HG02610 (cell line): ENCODE measurements at regions not wholly inside any gene's neighbourhood (a gene's known extent, or its start where the extent isn't known, plus 50 kb on each side); places are given as distances from the start of the nearest gene placed in this dataset.
"Not testable (repeated sequence)": the region's sequence is repeated elsewhere in the genome, so short reads cannot be mapped to it uniquely, and the experiment has no call there.

ENCODE experiments used
- ATAC-seq: cut with Tn5 transposase; IDR thresholded peaks from one replicate; pipeline ENCODE4 v1.9.1; 2021; ENCODE audit warnings: mild to moderate bottlenecking, moderate library complexity; ENCODE audit not compliant: unreplicated experiment

GRCh38 chr18:73153271-73153670 lies 285.5 kb upstream of the NETO1 start:
- ATAC-seq = no peak

GRCh38 chr18:73151086-73151485 lies 283.3 kb upstream of the NETO1 start:
- ATAC-seq = no peak

DNA sequence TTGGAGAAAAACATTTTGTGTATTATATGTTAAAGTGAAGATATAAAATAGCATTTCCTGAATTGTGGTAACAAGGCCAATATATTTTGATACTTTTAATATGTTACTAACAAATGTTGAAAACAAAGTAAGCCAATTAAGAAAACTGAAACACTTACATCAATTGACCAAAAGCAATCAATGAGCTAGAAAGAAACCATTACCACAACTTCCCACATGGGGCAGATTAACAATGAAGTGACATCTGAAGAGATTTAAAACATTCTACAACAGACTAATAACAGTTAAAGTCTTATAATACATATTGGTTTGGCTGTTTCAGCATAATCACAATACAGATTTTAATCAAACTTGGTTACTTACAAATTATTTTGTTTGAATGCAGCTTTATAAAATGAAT lies 282.4 kb upstream of the NETO1 start:
- ATAC-seq = no peak

DNA sequence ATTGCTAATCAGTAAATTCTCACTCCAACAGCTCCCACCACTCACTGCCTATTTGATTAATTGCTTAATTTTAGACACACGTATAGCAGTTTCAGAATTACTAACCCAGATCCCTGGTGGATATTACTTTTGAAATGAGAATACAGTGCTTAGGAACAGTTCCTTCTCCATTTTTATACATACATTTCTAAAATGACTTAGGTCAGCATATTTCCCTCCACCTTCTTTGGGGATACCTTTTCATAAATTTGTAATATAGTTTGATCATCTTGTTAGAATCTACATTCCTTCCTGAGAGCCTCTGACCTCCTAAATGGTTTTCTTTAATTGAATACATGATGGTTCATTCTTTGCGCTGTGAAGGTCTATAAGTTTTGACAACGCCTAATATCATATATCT lies 279.8 kb upstream of the NETO1 start:
- no peak for ATAC-seq

DNA sequence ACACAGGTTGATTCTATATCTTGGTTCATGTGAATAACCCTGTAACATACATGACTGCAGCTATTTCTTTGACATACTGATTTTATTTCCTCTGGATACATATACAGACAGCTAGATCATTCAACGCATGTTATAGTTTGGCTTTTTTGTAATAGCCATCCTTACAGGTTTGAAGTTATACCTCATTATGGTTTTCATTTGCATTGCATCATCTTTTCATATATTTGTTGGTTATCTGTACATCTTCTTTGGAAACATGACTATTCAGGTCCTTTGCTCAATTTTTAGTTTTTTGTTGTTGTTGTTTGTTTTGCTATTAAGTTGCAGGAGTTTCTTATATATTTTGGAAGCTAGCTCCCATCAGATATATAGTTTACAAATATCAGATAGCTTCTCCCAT lies 276.2 kb upstream of the NETO1 start:
- no peak for ATAC-seq

GRCh38 chr18:73136134-73136533 lies 268.3 kb upstream of the NETO1 start:
- ATAC-seq = peak; percentile 75

- ATAC-seq = no peak
Observed at GRCh38 chr18:73124175-73124574, 256.4 kb upstream of the NETO1 start.

- ATAC-seq = no peak
Observed at GRCh38 chr18:73121207-73121606, 253.4 kb upstream of the NETO1 start.

DNA sequence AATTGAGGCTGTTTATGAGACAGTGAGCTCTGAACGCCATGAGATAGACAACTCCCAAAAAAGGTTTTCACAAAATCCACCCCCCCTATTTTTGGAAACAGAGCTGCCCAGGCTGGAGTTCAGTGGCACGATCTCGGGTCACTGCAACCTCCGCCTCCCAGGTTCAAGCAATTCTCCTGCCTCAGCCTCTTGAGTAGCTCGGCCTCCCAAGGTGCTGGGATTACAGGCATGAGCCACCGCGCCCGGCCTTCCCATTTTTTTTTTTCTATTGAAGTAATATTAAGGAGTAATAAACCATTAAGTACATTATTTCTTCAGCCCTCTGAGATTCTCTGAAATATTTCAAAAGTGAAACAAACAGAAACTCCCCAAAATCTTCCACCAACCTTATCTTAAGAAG lies 252.8 kb upstream of the NETO1 start:
- ATAC-seq = no peak

- no peak for ATAC-seq
Observed at GRCh38 chr18:73119574-73119973, 251.8 kb upstream of the NETO1 start.

DNA sequence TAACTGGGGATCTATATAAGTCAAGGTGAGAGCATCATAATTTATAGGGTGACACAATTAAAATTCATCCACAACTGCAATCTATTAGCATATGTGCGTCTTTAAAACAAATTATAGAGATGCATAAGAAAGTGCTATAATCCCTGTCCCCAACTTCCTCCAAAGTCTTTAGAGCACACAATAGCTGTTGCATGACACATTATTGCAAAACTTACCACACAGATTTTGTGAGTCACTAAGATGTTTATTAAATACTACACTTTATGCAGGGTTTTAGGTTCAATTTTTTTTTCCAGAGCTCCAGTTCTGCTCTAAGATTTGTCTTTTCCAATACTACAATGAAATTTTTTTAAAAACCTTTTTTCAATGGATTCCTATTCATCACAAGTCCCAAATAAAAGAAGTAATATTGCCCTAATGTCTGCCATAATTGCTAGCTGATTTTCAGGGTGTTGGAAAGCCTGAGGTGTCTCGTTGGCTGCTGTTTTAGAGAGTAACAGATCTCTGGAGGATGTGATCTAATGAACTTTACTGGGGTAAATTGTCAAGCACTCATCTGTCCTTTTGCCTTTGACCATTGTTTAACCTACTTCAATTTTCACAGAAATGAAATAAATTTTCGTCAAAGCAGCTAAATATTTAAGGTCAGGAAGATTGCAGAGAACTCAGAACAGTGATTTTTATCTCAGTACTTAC lies 250.5 kb upstream of the NETO1 start:
- ATAC-seq = no peak

GRCh38 chr18:73110307-73110706 lies 242.5 kb upstream of the NETO1 start:
- peak; percentile 75 for ATAC-seq

- no peak for ATAC-seq
Observed at GRCh38 chr18:73101977-73102376, 234.2 kb upstream of the NETO1 start.

- not testable (repeated sequence) for ATAC-seq
Observed at GRCh38 chr18:73101491-73101890, 233.7 kb upstream of the NETO1 start.

DNA sequence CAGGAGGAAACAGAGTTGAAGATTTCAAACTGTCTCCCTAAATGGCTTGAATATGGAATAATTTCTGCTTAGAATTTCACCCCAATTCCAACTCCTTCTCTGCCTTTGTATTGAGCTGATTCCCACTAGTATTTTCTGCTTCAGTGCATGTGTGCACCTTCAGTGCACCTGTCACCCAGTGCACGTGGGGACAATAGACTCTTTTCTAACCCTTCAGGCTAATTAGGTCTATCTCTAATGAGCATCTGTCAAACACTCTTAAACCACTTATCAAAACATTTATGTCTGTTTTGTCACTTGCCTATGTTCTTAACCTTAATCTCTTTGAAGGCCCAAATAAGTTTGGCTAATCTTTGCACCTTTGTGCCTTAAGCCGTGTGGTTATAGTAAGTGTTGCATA lies 232.0 kb upstream of the NETO1 start:
- ATAC-seq = no peak

DNA sequence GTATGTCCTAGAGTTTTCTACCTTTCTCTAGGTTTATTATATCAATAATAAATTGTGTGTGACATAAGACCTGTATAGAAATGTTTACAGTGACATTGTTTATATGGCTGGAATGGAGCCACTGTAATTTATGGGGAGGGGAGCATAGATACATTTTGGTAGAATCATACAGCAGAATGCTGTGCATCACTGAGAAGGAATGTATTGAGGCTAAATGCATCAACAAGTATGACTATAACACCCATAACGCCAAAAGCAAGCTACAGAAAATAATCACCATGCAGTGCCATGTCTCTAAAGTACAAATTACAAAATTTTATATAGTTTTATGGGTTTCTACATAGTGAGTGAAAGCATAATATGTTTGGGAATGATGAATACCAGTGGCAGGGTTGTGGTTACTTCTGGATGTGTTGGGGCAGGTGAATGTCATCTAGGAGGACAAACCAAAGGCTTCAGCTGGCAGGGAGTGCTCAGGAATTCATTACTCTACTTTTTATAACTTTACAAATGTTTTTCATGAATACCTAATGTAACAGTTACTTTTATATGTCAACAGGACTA lies 226.0 kb upstream of the NETO1 start:
- no peak for ATAC-seq

- ATAC-seq = no peak
Observed at GRCh38 chr18:73088445-73088844, 220.7 kb upstream of the NETO1 start.

DNA sequence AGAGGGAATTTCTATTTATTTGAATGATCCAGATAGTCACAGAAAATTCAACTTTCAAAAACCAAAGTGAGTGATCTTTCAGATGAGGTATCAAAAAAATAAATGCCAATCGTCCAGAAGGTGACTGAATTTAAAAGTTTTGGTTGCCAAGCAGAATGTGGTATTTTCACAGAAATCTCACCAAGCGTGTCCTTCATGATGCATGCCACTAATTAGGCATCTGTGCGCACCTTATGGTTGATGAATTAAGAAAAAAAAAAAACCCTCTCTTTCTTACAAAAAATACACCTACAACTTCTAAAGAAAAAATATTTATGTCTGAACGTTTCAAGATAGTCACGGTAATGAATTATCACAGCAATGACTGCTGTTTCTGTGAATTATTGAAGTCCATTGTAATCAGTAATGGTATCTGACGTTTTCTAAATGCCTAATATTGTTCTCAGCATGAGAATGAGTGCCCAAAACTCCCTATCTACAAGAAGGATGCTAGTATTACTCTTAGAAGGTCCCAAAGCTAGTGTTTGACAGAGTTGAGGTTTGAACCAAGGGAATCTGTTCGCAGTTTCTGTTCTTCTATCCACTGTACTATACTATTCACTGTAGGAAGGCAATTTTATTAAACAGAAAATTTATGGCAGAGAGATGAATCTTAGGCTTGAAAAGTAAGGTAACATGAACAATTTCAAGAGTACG lies 219.6 kb upstream of the NETO1 start:
- ATAC-seq = no peak

DNA sequence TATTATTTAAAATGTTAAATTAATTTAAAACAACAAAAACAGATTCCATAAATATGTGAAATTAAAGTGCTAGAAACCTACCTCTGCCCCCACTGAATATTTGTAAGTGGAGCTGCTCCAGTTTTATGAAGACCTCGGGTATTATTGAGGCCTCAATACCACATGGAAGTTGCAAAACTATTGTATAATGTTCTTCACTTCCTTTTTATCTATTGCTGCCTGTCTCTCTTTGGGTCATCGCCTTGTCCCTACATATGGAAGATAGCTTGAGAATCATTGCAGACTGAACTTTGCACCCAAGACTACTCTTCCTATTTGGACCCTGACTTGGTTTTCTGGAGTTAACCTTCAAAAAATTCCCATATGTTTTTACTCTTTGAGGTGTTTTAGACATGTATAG lies 212.1 kb upstream of the NETO1 start:
- ATAC-seq = no peak

GRCh38 chr18:73060666-73061288 lies 193.0 kb upstream of the NETO1 start:
- ATAC-seq = no peak

- no peak for ATAC-seq
Observed at GRCh38 chr18:73059280-73059679, 191.5 kb upstream of the NETO1 start.

GRCh38 chr18:73047688-73048087 lies 179.9 kb upstream of the NETO1 start:
- ATAC-seq = no peak
